ENCODE measurements at regions not wholly inside any gene's neighbourhood (a gene's known extent, or its start where the extent isn't known, plus 50 kb on each side); places are given as distances from the start of the nearest gene placed in this dataset.

- no peaks in the 10 kb centered on the region for H3K36me3 ChIP-seq (ENCODE audit: insufficient read depth, low read length)
- no peak overlapping the region for H3K4me3 ChIP-seq (ENCODE audit: low read depth, low read length, poor library complexity, severe bottlenecking)
- H2AFZ ChIP-seq (ENCODE audit: low read length), result no peak overlapping the region
- no peaks in the 10 kb centered on the region for H3K79me2 ChIP-seq (ENCODE audit: insufficient read depth, low read length)
- no peak overlapping the region for H3K9ac ChIP-seq (ENCODE audit: low read length)
- H3K4me1 ChIP-seq (ENCODE audit: insufficient read depth, low read length, severe bottlenecking), result no peaks in the 10 kb centered on the region
- no peaks in the 10 kb centered on the region for H4K20me1 ChIP-seq (ENCODE audit: insufficient read depth, low read length)
- no peaks in the 10 kb centered on the region for H3K9me3 ChIP-seq (ENCODE audit: low read length)
- no peaks in the 10 kb centered on the region for H3F3A ChIP-seq (ENCODE audit: insufficient read depth, low read length)
- no peaks in the 10 kb centered on the region for H3K27me3 ChIP-seq (ENCODE audit: insufficient read depth, low read length)
- TF ChIP-seq, protein P1, sequence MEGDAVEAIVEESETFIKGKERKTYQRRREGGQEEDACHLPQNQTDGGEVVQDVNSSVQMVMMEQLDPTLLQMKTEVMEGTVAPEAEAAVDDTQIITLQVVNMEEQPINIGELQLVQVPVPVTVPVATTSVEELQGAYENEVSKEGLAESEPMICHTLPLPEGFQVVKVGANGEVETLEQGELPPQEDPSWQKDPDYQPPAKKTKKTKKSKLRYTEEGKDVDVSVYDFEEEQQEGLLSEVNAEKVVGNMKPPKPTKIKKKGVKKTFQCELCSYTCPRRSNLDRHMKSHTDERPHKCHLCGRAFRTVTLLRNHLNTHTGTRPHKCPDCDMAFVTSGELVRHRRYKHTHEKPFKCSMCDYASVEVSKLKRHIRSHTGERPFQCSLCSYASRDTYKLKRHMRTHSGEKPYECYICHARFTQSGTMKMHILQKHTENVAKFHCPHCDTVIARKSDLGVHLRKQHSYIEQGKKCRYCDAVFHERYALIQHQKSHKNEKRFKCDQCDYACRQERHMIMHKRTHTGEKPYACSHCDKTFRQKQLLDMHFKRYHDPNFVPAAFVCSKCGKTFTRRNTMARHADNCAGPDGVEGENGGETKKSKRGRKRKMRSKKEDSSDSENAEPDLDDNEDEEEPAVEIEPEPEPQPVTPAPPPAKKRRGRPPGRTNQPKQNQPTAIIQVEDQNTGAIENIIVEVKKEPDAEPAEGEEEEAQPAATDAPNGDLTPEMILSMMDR (IDR thresholded peaks at IDR 0.05; ENCODE audit: low read length), result no peak
- TF ChIP-seq EZH2 (IDR thresholded peaks at IDR 0.05; ENCODE audit: borderline replicate concordance, low read length), result no peak
- no peak overlapping the region for H3K27ac ChIP-seq (ENCODE audit: low read depth, low read length, poor library complexity, severe bottlenecking)
- H3K4me2 ChIP-seq (ENCODE audit: low read length), result no peak overlapping the region
- no peaks in the 10 kb centered on the region for H3K9me2 ChIP-seq (ENCODE audit: low read depth, low read length)
Measured at GRCh38 chr13:73300718-73301425, 242.1 kb downstream of the KLF5 start.

DNA sequence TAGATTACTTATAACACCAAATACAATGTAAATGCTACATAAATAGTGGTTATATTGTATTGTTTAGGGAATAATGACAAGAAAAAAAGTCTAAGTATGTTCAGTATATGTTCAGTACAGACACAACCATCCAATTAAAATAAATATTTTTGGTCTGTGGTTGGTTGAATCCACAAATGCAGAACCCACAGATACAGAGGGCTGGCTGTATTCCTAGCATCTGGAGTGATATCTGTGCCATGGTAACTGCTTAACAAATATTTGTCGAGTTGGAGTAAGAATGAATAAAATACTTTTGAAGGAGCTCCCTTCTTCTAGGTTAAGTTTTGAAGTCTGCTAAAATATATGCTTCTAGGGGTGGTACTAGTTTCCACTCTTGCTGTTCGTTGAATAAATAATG is 241.0 kb downstream of the KLF5 start:
- Histone ChIP-seq H3K36me3 (ENCODE audit: insufficient read depth, low read length) (no peaks in the 10 kb centered on the region), H3K9ac (ENCODE audit: low read length) (no peak overlapping the region), H3K9me2 (ENCODE audit: low read depth, low read length) (no peaks in the 10 kb centered on the region), H4K20me1 (ENCODE audit: insufficient read depth, low read length) (no peaks in the 10 kb centered on the region), H3K27ac (ENCODE audit: low read depth, low read length, poor library complexity, severe bottlenecking) (no peak overlapping the region), H3K9me3 (ENCODE audit: low read length) (no peaks in the 10 kb centered on the region), H2AFZ (ENCODE audit: low read length) (no peak overlapping the region), H3K4me1 (ENCODE audit: insufficient read depth, low read length, severe bottlenecking) (no peaks in the 10 kb centered on the region), H3K27me3 (ENCODE audit: insufficient read depth, low read length) (no peaks in the 10 kb centered on the region), H3F3A (ENCODE audit: insufficient read depth, low read length) (no peaks in the 10 kb centered on the region), H3K79me2 (ENCODE audit: insufficient read depth, low read length) (no peaks in the 10 kb centered on the region), H3K4me2 (ENCODE audit: low read length) (no peak overlapping the region), H3K4me3 (ENCODE audit: low read depth, low read length, poor library complexity, severe bottlenecking) (no peak overlapping the region)
- no peak for TF ChIP-seq EZH2 (IDR thresholded peaks at IDR 0.05; ENCODE audit: borderline replicate concordance, low read length)
- TF ChIP-seq, protein P1 (IDR thresholded peaks at IDR 0.05; ENCODE audit: low read length), result no peak

DNA sequence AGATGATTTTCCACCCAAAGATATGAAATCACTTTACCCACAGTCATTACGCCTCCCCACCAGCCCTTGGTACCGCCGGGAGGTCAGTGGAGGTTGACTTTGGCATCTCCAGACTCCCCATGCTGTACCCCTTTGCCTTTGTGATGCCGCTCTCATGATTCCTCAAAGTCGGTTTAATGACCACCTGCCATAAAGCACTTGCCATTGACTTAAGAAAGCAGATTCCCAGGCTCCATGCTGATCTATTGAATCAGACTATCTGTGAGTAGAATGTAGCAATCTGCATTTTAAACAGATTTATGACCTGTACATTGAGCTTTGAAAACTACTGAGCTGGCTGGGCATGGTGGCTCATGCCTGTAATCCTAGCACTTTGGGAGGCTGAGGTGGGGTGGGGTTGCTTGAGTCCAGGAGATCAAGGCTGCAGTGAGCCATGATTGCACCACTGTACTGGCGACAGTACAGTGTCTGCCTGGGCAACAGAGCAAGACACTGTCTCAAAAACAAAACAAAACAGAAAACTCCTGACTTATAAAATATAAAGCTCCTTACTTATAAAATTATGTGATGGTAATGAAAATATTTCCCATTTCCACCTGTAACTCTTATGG is 235.2 kb downstream of the KLF5 start:
- Histone ChIP-seq H4K20me1 (ENCODE audit: insufficient read depth, low read length) (no peaks in the 10 kb centered on the region), H3K9me2 (ENCODE audit: low read depth, low read length) (no peaks in the 10 kb centered on the region), H3K79me2 (ENCODE audit: insufficient read depth, low read length) (no peaks in the 10 kb centered on the region), H3F3A (ENCODE audit: insufficient read depth, low read length) (no peaks in the 10 kb centered on the region), H3K4me3 (ENCODE audit: low read depth, low read length, poor library complexity, severe bottlenecking) (no peak overlapping the region), H3K9ac (ENCODE audit: low read length) (no peak overlapping the region), H3K9me3 (ENCODE audit: low read length) (no peaks in the 10 kb centered on the region), H3K36me3 (ENCODE audit: insufficient read depth, low read length) (no peaks in the 10 kb centered on the region), H3K4me1 (ENCODE audit: insufficient read depth, low read length, severe bottlenecking) (no peaks in the 10 kb centered on the region), H3K4me2 (ENCODE audit: low read length) (no peak overlapping the region), H3K27me3 (ENCODE audit: insufficient read depth, low read length) (no peaks in the 10 kb centered on the region), H2AFZ (ENCODE audit: low read length) (no peak overlapping the region), H3K27ac (ENCODE audit: low read depth, low read length, poor library complexity, severe bottlenecking) (no peak overlapping the region)
- TF ChIP-seq EZH2 (IDR thresholded peaks at IDR 0.05; ENCODE audit: borderline replicate concordance, low read length), result no peak
- TF ChIP-seq, protein P1 (IDR thresholded peaks at IDR 0.05; ENCODE audit: low read length), result no peak
